ENCODE measurements at regions not wholly inside any gene's neighbourhood (a gene's known extent, or its start where the extent isn't known, plus 50 kb on each side); places are given as distances from the start of the nearest gene placed in this dataset.
A peak's percentile ranks its signal among the peaks of the same experiment; 100 is the strongest.

- no peak for DNase-seq
These were observed 185.3 kb downstream of the WDR11 start for GRCh38 chr10:121036431-121036830.

DNA sequence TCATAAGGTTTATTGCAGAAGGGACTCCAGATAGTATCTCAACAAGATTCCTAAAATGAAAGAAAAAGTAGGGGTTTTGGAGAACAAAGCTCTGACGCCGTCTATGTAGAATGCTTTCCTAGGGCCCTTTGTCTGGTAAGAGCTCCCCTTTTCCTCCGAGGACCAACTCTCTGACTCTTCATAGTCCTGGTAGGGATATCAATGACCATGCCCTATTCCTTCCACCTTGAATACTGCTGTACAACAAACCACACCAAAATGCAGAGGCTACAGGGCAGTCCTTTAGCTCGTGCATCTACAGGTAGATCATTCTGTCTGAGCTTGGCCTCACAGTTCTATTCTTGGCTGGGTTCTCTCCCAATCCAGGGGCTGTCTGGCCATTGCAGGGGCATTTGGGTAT lies 190.3 kb downstream of the WDR11 start:
- DNase-seq, result no peak

DNA sequence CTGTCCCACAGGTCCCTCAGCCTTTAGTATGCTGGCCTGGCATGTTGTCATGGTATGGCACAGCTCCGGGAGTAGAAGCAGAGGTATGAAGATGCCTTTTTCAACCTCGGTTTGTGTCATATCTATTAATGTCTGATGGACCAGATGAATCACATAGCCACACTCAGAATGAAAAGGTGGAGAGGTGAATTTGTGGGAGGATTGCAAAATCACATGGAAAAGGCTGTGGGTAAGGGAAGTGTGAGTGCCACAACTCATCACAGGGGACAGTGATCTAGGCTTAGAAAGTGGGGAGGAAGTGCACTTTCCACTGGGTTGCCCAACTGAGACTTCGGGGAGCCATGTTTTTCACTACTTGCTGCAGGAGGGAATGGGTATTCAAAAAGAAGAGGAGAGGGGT lies 190.7 kb downstream of the WDR11 start:
- no peak for DNase-seq

GRCh38 chr10:121042342-121042741 lies 191.2 kb downstream of the WDR11 start:
- DNase-seq, result no peak

- no peak for DNase-seq
These were observed 192.1 kb downstream of the WDR11 start for GRCh38 chr10:121043124-121043849.

- no peak for DNase-seq
These were observed 197.6 kb downstream of the WDR11 start for GRCh38 chr10:121048749-121049148.

DNA sequence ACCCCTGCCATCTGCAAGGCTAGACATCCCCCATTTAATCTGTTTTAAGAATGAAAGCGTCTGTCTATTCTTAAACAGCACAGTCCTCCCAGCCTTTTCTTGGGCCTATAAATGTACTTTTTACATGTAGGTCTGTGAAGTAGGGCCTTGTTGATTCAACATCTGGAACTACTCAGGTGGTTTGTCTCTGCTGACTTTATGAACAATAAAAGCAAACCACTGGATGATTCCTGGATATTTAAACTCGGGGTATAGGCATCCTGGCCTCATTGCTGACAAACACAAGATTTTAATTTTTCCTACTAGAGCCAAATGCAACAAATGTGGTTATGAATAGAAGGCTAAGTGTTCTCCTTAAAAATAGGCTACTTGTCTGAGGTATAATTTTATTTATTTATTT lies 198.3 kb downstream of the WDR11 start:
- DNase-seq, result no peak

DNA sequence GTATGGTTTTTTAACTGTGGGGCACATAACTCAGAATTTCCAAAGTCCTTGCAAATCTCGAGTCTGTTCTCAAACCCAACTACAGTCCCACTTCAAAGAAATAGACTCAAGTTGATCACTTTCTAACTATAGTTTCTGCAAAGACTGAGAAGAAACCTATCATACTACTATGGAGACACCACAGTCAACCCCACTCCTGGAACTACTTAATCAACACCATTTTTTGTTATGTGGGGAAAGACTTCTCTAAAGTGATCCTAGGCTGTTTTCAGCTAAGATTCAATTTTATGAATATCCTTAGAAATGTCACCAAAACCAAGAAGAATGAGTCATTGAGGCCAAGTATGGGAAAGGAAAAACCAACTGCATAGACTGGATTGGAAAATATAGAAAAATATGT lies 198.8 kb downstream of the WDR11 start:
- no peak for DNase-seq

DNA sequence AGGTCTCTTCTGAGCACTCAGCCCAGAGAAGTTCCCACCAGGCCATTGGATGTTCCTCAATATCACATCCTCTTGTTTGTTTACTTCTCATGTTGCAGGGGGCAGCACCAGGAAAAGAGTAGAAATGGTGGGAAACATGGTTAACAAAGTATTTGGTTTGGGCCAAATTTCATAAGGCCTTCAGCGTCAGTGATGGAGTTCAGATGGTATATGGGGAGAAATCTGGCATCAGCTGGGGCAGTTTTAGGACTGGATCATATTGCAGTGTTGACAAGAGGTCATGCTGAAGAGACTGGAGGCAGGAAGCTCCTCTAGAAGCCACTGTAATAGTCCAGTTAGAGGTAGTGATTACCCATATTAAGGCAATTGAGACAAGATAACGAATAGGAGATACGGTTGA lies 200.0 kb downstream of the WDR11 start:
- no peak for DNase-seq

DNA sequence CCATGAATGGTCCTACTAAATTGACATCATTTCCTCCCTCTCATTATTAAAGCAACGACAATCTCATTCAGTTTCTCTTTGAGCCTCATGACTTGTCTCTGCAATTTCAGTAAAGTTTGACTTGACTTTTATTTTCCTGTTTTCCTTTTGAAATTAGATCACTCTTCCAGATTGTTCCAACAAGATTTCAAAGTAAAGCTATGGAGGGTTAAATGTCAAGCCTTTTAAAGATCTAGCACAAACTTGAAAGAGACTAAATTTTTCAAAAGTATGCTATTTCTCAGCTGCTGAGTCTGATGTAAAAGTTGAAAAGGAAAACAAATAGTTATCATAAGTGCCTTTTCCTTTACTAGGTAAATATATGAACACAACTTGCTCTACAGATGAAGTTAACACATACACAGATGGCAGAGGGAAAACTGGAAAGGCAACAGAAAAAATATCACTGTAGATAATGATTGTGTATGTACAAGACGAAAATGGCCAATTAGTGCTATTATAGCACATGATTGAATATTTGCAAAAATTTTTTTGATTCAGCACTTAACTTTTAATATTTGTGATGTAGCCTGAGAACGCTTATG lies 200.6 kb downstream of the WDR11 start:
- no peak for DNase-seq

DNA sequence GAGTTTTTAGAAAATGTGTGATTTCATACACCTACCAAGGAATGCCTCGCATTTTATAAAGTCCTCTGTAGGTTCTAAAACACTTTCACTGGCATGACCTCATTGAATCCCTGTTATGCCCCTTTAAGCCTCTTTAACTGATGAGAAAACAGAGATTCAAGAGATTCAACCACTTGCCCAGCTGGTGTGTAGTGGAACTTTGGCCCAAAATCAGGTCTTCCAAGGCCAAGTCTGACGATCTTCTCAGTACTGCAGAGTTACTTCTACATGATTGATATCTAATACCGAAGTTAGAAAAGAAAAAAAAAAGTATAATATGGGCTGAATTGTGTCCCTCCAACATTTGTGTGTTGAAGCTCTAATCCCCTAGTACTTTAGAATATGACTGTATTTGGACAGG lies 202.0 kb downstream of the WDR11 start:
- no peak for DNase-seq

GRCh38 chr10:121054874-121055273 lies 203.7 kb downstream of the WDR11 start:
- no peak for DNase-seq

DNA sequence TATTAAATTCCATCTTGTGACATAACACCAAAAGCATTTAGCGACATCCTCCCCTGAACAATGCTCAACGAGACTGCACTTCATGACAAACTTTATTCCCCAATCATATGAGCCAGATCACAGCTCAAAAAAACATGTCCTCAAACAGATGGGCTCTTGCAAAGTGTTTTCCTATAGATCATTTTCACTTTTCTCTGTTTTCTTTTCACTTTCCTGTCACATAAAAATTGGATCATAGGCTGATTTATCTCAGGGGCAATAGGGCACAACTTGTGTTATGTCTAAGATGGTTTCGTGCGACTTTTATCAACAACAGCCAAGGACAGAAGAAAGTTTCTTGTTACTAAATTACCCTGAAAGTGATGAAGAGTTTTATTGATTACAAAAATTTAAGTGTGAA lies 206.1 kb downstream of the WDR11 start:
- no peak for DNase-seq

- no peak for DNase-seq
These were observed 206.9 kb downstream of the WDR11 start for GRCh38 chr10:121058082-121058481.

- DNase-seq, result no peak
These were observed 208.2 kb downstream of the WDR11 start for GRCh38 chr10:121059351-121059750.

DNA sequence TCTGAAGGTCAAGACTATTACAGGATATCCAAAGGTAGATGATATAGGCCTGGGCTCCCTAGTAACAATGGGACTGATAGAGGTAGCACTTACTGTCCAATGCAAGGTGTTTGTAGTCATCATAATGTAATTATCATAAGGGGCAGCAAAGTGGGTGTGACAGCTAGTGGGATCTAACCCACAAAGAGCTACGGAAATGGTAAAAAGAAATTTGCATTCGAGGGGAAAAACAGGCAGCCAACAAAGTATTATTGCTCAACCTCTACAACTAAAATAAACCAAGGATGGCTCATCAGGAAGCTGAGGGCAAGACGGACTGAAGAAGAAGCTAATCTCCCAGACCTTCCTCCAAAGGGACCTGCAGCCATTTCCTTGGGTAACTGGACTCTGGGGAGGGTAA lies 211.0 kb downstream of the WDR11 start:
- peak; percentile 13 to 51 (median 40) for DNase-seq

DNA sequence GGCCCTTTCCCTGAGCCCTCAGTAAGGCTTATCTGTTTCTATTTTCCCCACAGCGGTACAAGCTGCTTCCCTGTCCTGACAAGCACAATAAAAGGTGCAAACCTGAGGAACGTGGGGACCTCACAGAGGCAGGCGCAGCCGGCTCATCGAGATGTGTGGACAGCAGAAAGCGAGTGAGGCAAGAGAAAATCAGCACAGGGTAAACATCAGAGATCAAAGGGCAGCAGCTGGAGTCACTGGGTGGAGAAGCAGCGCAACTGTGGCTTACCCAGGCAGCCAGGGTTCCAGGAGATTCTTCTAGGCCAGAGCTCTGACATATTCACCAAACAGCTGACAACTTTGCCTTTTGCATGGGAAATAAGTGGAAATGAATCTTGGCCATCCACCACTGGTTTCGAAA lies 212.6 kb downstream of the WDR11 start:
- DNase-seq, result no peak

DNA sequence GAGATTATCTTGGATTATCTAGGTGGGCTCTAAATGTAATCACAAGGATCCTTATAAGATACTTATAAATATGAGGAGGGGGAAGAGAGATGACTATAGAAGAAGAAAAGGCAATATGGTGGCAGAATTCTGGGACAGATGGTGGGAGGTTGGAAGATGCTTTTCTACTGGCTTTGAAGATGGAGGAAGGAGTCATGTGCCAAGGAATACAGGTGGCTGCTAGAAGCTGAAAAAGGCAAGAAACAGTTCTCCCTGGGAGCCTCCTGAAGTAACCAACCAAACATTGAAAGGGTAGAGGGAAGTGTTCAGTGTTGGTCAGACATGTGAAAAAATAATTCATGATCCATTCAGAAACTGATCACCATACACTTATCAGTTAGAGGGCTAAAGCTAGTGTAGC lies 213.3 kb downstream of the WDR11 start:
- no peak for DNase-seq

- DNase-seq, result peak in 2 of 4 experiments; percentile 3 to 4
These were observed 214.2 kb downstream of the WDR11 start for GRCh38 chr10:121065330-121065729.

- DNase-seq, result peak; percentile 51 to 80 (median 67)
These were observed 218.1 kb downstream of the WDR11 start for GRCh38 chr10:121069061-121069850.

- DNase-seq, result peak; percentile 24 to 70 (median 54)
These were observed 219.3 kb downstream of the WDR11 start for GRCh38 chr10:121070275-121071070.

- no peak for DNase-seq
These were observed 220.7 kb downstream of the WDR11 start for GRCh38 chr10:121071901-121072300.

DNA sequence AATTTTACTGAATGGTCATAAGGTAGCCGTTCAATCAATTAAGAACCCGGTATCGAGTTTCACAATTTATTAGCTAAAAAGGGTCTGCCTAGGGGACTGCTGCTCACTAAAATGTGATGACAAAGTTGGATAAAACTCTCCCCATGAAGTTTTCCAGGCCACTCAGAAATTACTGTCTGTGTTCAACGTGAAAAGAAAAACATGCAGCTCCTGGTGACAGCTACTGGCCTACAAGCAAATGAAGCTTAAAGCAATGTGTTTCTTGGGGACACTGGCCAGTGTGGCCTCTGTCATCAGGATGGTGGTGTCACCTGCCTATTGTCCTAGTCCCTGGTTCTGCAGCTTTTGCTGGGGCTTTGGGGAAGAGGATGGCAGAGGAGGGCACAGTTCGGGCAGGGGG lies 222.6 kb downstream of the WDR11 start:
- no peak for DNase-seq

Data from suppressor macrophage (primary cell).